Prostate gland (tissue), 2 donors: ENCODE measurements at regions not wholly inside any gene's neighbourhood (a gene's known extent, or its start where the extent isn't known, plus 50 kb on each side); places are given as distances from the start of the nearest gene placed in this dataset.

Source experiments
- CTCF ChIP-seq, 4 experiments: fragments of 200-600 bp in 2 of 4; fragments of 450-650 bp in 2 of 4; sonication (generic) in 2 of 4; IDR thresholded peaks; 1 replicate in 3 of 4; 2 replicates in 1 of 4; pipeline ENCODE4 v1.5.1; 2016 to 2019; ENCODE audit warnings: antibody characterized with exemption in 4 of 4, mild to moderate bottlenecking in 2 of 4, moderate library complexity in 2 of 4
- POLR2A ChIP-seq: fragments of 450-650 bp; IDR thresholded peaks from one replicate; pipeline ENCODE4 v1.6.1; 2016; ENCODE audit warnings: antibody characterized with exemption, mild to moderate bottlenecking
- POLR2AphosphoS5 ChIP-seq: sonication (generic); formaldehyde crosslinking; IDR thresholded peaks from one replicate; pipeline ENCODE4 v1.6.1; 2017; ENCODE audit warnings: antibody characterized with exemption

- no peak for TF ChIP-seq POLR2A
- TF ChIP-seq CTCF (IDR thresholded peaks at IDR 0.05), result no peak
- TF ChIP-seq POLR2AphosphoS5, result no peak
Observed at GRCh38 chr13:95451656-95452055, 100.9 kb upstream of the CLDN10 start.
